SK-N-SH (cell line): ENCODE measurements at regions not wholly inside any gene's neighbourhood (a gene's known extent, or its start where the extent isn't known, plus 50 kb on each side); places are given as distances from the start of the nearest gene placed in this dataset.

Experiments
- CTCF ChIA-PET: fragments of 300-600, 350-600 bp; formaldehyde crosslinking; extraction: SDS; loops from one replicate; lab custom pipeline; 2021; lab: Yijun Ruan, JAX
- POLR2A ChIA-PET: fragments of 350-600 bp; sonication (Branson Sonifier 250); formaldehyde crosslinking; extraction: SDS; loops from one replicate; lab custom pipeline; 2020; ENCODE audit warnings: antibody characterized with exemption, inconsistent platforms; lab: Yijun Ruan, JAX
- DNase-seq: peaks from one replicate; pipeline ENCODE4 v3.0.0; 2012
- H2AFZ ChIP-seq: fragments of 200-600 bp; sonication (generic); 2 replicates; pipeline ENCODE4 v1.8.1; 2016; ENCODE audit warnings: antibody characterized with exemption, mild to moderate bottlenecking, low read depth
- H3F3A ChIP-seq: fragments of 200-600 bp; sonication (generic); replicated peaks from 2 replicates; pipeline ENCODE3; 2016; ENCODE audit warnings: antibody characterized with exemption, mild to moderate bottlenecking; ENCODE audit not compliant: insufficient read depth
- H3K27ac ChIP-seq, 2 experiments: fragments of 200-500 bp in 1 of 2; fragments of 200-600 bp in 1 of 2; sonication (Bioruptor generic) in 1 of 2; sonication (generic), shearing (Covaris generic) in 1 of 2; 2 replicates each; pipeline versions ENCODE4 v1.5.1 to v1.6.1; 2014 to 2016; ENCODE audit warnings: low read depth in 2 of 2, inconsistent platforms in 1 of 2, low read length in 1 of 2, mild to moderate bottlenecking in 1 of 2, mixed read lengths in 1 of 2
- H3K27me3 ChIP-seq: fragments of 200-600 bp; sonication (generic), shearing (Covaris generic); 2 replicates; pipeline ENCODE4 v1.6.1; 2016; ENCODE audit warnings: mixed run types; ENCODE audit not compliant: insufficient read depth
- H3K36me3 ChIP-seq, 2 experiments: fragments of 200-500 bp in 1 of 2; fragments of 200-600 bp in 1 of 2; sonication (Bioruptor generic) in 1 of 2; sonication (generic) in 1 of 2; replicated peaks in 1 of 2; 2 replicates each; pipeline versions ENCODE3 to v1.5.1; 2014 to 2016; ENCODE audit warnings: low read length in 1 of 2, mild to moderate bottlenecking in 1 of 2; ENCODE audit not compliant: insufficient read depth in 2 of 2, control insufficient read depth in 1 of 2
- H3K4me1 ChIP-seq, 2 experiments: fragments of 200-500 bp in 1 of 2; fragments of 200-600 bp in 1 of 2; sonication (Bioruptor generic) in 1 of 2; sonication (generic), shearing (Covaris generic) in 1 of 2; 2 replicates each; pipeline versions ENCODE4 v1.5.1 to v1.6.1; 2014 to 2016; ENCODE audit warnings: low read depth in 1 of 2, low read length in 1 of 2, mixed run types in 1 of 2; ENCODE audit not compliant: insufficient read depth in 2 of 2, control insufficient read depth in 1 of 2
- H3K4me2 ChIP-seq: fragments of 200-600 bp; sonication (generic), shearing (Covaris generic); 2 replicates; pipeline ENCODE4 v1.6.1; 2017; ENCODE audit warnings: mixed run types
- H3K4me3 ChIP-seq, 2 experiments: fragments of 200-500 bp in 1 of 2; fragments of 200-600 bp in 1 of 2; sonication (Bioruptor generic) in 1 of 2; sonication (generic), shearing (Covaris generic) in 1 of 2; 2 replicates each; pipeline versions ENCODE4 v1.5.1 to v1.8.1; 2014 to 2016; ENCODE audit warnings: low read depth in 2 of 2, inconsistent platforms in 1 of 2, low read length in 1 of 2, mild to moderate bottlenecking in 1 of 2, mixed read lengths in 1 of 2, moderate library complexity in 1 of 2
- H3K79me2 ChIP-seq: fragments of 200-600 bp; sonication (generic); 2 replicates; pipeline ENCODE4 v1.8.1; 2017; ENCODE audit warnings: mild to moderate bottlenecking; ENCODE audit not compliant: insufficient read depth
- H3K9ac ChIP-seq: fragments of 200-600 bp; sonication (generic); 2 replicates; pipeline ENCODE4 v1.6.1; 2017; ENCODE audit warnings: mixed run types
- H3K9me2 ChIP-seq: fragments of 200-600 bp; sonication (generic); 2 replicates; pipeline ENCODE4 v1.6.1; 2017; ENCODE audit warnings: mixed run types
- H3K9me3 ChIP-seq: fragments of 200-600 bp; sonication (generic); 2 replicates; pipeline ENCODE4 v1.6.1; 2017; ENCODE audit warnings: mixed run types, mild to moderate bottlenecking, moderate library complexity
- H4K20me1 ChIP-seq: fragments of 200-600 bp; sonication (generic); 2 replicates; pipeline ENCODE4 v1.6.1; 2017; ENCODE audit warnings: mild to moderate bottlenecking, mixed run types; ENCODE audit not compliant: insufficient read depth
- CHD2 ChIP-seq: fragments of 150-350 bp; IDR thresholded peaks from 2 replicates; pipeline ENCODE4 v1.6.1; 2018; ENCODE audit warnings: low read length; ENCODE audit not compliant: partially characterized antibody
- ELF1 ChIP-seq: IDR thresholded peaks from 2 replicates; pipeline ENCODE4 v1.4.0; 2012
- EZH2phosphoT487 ChIP-seq: fragments of 200-600 bp; sonication (generic); IDR thresholded peaks from 2 replicates; pipeline ENCODE4 v1.6.1; 2017; ENCODE audit warnings: low read depth, mixed run types, mild to moderate bottlenecking, antibody characterized with exemption, moderate library complexity, borderline replicate concordance
- FOSL2 ChIP-seq: IDR thresholded peaks from 2 replicates; pipeline ENCODE4 v1.4.0; 2012; ENCODE audit warnings: low read depth, mild to moderate bottlenecking, moderate library complexity, borderline replicate concordance
- FOXJ3 ChIP-seq: sonication (generic); formaldehyde crosslinking; IDR thresholded peaks from 2 replicates; pipeline ENCODE4 v1.5.1; 2020; ENCODE audit warnings: mild to moderate bottlenecking, missing genetic modification reagents
- GATA2 ChIP-seq: sonication (generic); formaldehyde crosslinking; IDR thresholded peaks from 2 replicates; pipeline ENCODE4 v1.5.0; 2020; ENCODE audit warnings: mild to moderate bottlenecking, missing genetic modification reagents
- MAX ChIP-seq: IDR thresholded peaks from 2 replicates; pipeline ENCODE4 v1.4.0; 2012; ENCODE audit warnings: low read depth
- MEF2A ChIP-seq: IDR thresholded peaks from 2 replicates; pipeline ENCODE4 v1.4.0; 2012; ENCODE audit warnings: low read depth, borderline replicate concordance
- NFIC ChIP-seq: IDR thresholded peaks from 2 replicates; pipeline ENCODE4 v1.4.0; 2012; ENCODE audit warnings: borderline replicate concordance
- POLR2AphosphoS5 ChIP-seq: IDR thresholded peaks from 2 replicates; pipeline ENCODE4 v1.6.1; 2012; ENCODE audit warnings: low read depth, low read length
- RAD21 ChIP-seq: IDR thresholded peaks from 2 replicates; pipeline ENCODE4 v1.6.1; 2012; ENCODE audit warnings: mild to moderate bottlenecking, low read length
- RCOR1 ChIP-seq: fragments of 150-350 bp; IDR thresholded peaks from 2 replicates; pipeline ENCODE4 v1.6.1; 2017; ENCODE audit warnings: antibody characterized with exemption, low read length
- RFX5 ChIP-seq: IDR thresholded peaks from 2 replicates; pipeline ENCODE4 v1.6.1; 2012; ENCODE audit warnings: mild to moderate bottlenecking, improper control_type of control experiment, low read length
- SIN3A ChIP-seq: IDR thresholded peaks from 2 replicates; pipeline ENCODE4 v1.6.1; 2012; ENCODE audit warnings: low read depth, mild to moderate bottlenecking, low read length, moderate library complexity, borderline replicate concordance
- TAF1 ChIP-seq: IDR thresholded peaks from 2 replicates; pipeline ENCODE4 v1.6.1; 2012; ENCODE audit warnings: low read depth, mild to moderate bottlenecking, low read length, moderate library complexity, borderline replicate concordance
- USF1 ChIP-seq: IDR thresholded peaks from 2 replicates; pipeline ENCODE4 v1.4.0; 2012; ENCODE audit warnings: low read depth, borderline replicate concordance
- WGBS: methylation state at CpG from one replicate; pipeline ENCODE4 v1.1.6; 2017; ENCODE audit warnings: low lambda C conversion rate; 5-methylcytosine and 5-hydroxymethylcytosine counted together
- TF ChIP-seq, protein P1 (sequence below): fragments of 150-350 bp; IDR thresholded peaks from 2 replicates; pipeline ENCODE4 v1.6.1; 2016; ENCODE audit warnings: mild to moderate bottlenecking, low read depth, low read length
- TF ChIP-seq, protein P2 (sequence below): fragments of 150-350 bp; IDR thresholded peaks from 2 replicates; pipeline ENCODE4 v1.6.1; 2017; ENCODE audit warnings: antibody characterized with exemption, low read length, low read depth, borderline replicate concordance
- TF ChIP-seq, protein P3 (sequence below): IDR thresholded peaks from 2 replicates; pipeline ENCODE4 v1.6.1; 2012; ENCODE audit warnings: mild to moderate bottlenecking, low read depth, low read length, moderate library complexity

GRCh38 chr6:138714493-138714892, 59.1 kb upstream of the CCDC28A start (continued):
- TF ChIP-seq, protein P1, sequence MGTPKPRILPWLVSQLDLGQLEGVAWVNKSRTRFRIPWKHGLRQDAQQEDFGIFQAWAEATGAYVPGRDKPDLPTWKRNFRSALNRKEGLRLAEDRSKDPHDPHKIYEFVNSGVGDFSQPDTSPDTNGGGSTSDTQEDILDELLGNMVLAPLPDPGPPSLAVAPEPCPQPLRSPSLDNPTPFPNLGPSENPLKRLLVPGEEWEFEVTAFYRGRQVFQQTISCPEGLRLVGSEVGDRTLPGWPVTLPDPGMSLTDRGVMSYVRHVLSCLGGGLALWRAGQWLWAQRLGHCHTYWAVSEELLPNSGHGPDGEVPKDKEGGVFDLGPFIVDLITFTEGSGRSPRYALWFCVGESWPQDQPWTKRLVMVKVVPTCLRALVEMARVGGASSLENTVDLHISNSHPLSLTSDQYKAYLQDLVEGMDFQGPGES: no peak
- TF ChIP-seq, protein P2, sequence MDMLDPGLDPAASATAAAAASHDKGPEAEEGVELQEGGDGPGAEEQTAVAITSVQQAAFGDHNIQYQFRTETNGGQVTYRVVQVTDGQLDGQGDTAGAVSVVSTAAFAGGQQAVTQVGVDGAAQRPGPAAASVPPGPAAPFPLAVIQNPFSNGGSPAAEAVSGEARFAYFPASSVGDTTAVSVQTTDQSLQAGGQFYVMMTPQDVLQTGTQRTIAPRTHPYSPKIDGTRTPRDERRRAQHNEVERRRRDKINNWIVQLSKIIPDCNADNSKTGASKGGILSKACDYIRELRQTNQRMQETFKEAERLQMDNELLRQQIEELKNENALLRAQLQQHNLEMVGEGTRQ: no peak
- TF ChIP-seq GATA2: no peak
- TF ChIP-seq, all 33 proteins: peak for 0

GRCh38 chr6:138716013-138716412, 57.6 kb upstream of the CCDC28A start:
- H4K20me1 ChIP-seq: no peaks in the 10 kb centered on the region
- 15% methylated on average over 1 of the region's 1 CpG for WGBS
- no peak overlapping the region for H3K27ac ChIP-seq
- no peaks in the 10 kb centered on the region for H3K79me2 ChIP-seq
- H3K36me3 ChIP-seq: no peaks in the 10 kb centered on the region
- TF ChIP-seq, protein P1: no peak
- TF ChIP-seq RFX5: no peak
- no peak for TF ChIP-seq USF1
- TF ChIP-seq ELF1: no peak
- TF ChIP-seq TAF1: no peak
- no peak for TF ChIP-seq SIN3A
- TF ChIP-seq POLR2AphosphoS5: no peak
- no peak for TF ChIP-seq EZH2phosphoT487
- TF ChIP-seq FOXJ3 (CRISPR knock-in tag): no peak
- no peak for TF ChIP-seq NFIC
- TF ChIP-seq RCOR1: no peak
- TF ChIP-seq MAX: no peak
- no peak for TF ChIP-seq CHD2
- no peak for TF ChIP-seq RAD21
- TF ChIP-seq, protein P3, sequence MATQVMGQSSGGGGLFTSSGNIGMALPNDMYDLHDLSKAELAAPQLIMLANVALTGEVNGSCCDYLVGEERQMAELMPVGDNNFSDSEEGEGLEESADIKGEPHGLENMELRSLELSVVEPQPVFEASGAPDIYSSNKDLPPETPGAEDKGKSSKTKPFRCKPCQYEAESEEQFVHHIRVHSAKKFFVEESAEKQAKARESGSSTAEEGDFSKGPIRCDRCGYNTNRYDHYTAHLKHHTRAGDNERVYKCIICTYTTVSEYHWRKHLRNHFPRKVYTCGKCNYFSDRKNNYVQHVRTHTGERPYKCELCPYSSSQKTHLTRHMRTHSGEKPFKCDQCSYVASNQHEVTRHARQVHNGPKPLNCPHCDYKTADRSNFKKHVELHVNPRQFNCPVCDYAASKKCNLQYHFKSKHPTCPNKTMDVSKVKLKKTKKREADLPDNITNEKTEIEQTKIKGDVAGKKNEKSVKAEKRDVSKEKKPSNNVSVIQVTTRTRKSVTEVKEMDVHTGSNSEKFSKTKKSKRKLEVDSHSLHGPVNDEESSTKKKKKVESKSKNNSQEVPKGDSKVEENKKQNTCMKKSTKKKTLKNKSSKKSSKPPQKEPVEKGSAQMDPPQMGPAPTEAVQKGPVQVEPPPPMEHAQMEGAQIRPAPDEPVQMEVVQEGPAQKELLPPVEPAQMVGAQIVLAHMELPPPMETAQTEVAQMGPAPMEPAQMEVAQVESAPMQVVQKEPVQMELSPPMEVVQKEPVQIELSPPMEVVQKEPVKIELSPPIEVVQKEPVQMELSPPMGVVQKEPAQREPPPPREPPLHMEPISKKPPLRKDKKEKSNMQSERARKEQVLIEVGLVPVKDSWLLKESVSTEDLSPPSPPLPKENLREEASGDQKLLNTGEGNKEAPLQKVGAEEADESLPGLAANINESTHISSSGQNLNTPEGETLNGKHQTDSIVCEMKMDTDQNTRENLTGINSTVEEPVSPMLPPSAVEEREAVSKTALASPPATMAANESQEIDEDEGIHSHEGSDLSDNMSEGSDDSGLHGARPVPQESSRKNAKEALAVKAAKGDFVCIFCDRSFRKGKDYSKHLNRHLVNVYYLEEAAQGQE: no peak
- TF ChIP-seq FOSL2: no peak
- no peak for TF ChIP-seq MEF2A
- no peaks in the 10 kb centered on the region for H3K9me2 ChIP-seq
- ChIA-PET POLR2A (no interaction called here), CTCF (interaction anchor here (0.6 kb wide), 1 partner anchor 167 kb away, joined by 3 read pairs; no protein-coding TSS in a partner anchor)
- DNase-seq: no peak
- no peak overlapping the region for H3K4me3 ChIP-seq
- H3K9ac ChIP-seq: no peak overlapping the region
- no peaks in the 10 kb centered on the region for H3F3A ChIP-seq
- no peak overlapping the region for H3K4me2 ChIP-seq
- H3K4me1 ChIP-seq: no peaks in the 10 kb centered on the region
- H2AFZ ChIP-seq: no peak overlapping the region
- no peaks in the 10 kb centered on the region for H3K9me3 ChIP-seq
- H3K27me3 ChIP-seq: no peaks in the 10 kb centered on the region; the same call in 1 of the 2 replicates
